ENCODE measurements at regions not wholly inside any gene's neighbourhood (a gene's known extent, or its start where the extent isn't known, plus 50 kb on each side); places are given as distances from the start of the nearest gene placed in this dataset.

- TF ChIP-seq POLR2AphosphoS5 (IDR thresholded peaks at IDR 0.05; ENCODE audit: low read depth, low read length) (no peak), CTCF (IDR thresholded peaks at IDR 0.05 in 2 of 3, conservative IDR thresholded peaks at IDR 0.05 in 1 of 3; ENCODE audit: borderline replicate concordance in 1 of 3, insufficient read depth in 1 of 3, low read depth in 2 of 3, low read length in 2 of 3) (no peak), POLR2A (IDR thresholded peaks at IDR 0.05; ENCODE audit: borderline replicate concordance, extremely low read depth, insufficient read depth, insufficient read length) (no peak), MAX (IDR thresholded peaks at IDR 0.05) (no peak), CEBPB (IDR thresholded peaks at IDR 0.05; ENCODE audit: low read depth) (no peak), ZNF274 (IDR thresholded peaks at IDR 0.05; ENCODE audit: low read depth, low read length) (no peak), YY1 (IDR thresholded peaks at IDR 0.05; ENCODE audit: extremely low read depth, insufficient replicate concordance, low read depth, low read length) (no peak), SRF (IDR thresholded peaks at IDR 0.05; ENCODE audit: low read depth) (no peak), TCF7L2 (IDR thresholded peaks at IDR 0.05; ENCODE audit: borderline replicate concordance, extremely low read depth, insufficient read depth, insufficient read length) (no peak)
Observed at GRCh38 chr9:28453918-28454317, 880.6 kb upstream of the C9orf72 start.
